Epithelial cell of proximal tubule (primary cell): ENCODE measurements at regions not wholly inside any gene's neighbourhood (a gene's known extent, or its start where the extent isn't known, plus 50 kb on each side); places are given as distances from the start of the nearest gene placed in this dataset.

Source experiments
- DNase-seq: peaks from one replicate; pipeline ENCODE4 v3.0.0-alpha.2; 2011; ENCODE audit warnings: low read depth
- H3K4me3 ChIP-seq: 2 replicates; pipeline ENCODE4 v1.5.1; 2011; ENCODE audit warnings: low read depth, mild to moderate bottlenecking, low read length
- TF ChIP-seq, protein P1 (sequence below): conservative IDR thresholded peaks from 2 replicates; pipeline ENCODE4 v1.5.1; 2012; ENCODE audit warnings: low read depth, mild to moderate bottlenecking, low read length

DNA sequence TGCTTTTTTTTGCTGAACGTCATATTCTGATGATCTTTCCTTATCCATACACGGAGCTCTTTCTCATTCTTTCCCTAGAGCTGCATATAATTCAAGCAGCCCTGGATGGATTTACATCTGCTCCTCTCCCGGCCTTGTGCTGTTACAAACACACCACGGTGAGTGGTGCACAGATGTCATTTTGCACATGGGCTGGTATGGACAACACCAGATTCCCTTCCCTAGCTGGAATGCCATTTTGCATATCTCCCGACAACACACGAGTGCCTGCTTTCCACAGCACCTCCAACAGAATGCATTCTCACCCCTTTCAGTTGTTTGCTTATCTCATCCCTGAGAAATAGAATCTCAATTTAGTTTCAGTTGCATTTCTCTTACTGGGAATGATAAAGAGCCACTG lies 69.5 kb upstream of the AFDN start:
- TF ChIP-seq, protein P1, sequence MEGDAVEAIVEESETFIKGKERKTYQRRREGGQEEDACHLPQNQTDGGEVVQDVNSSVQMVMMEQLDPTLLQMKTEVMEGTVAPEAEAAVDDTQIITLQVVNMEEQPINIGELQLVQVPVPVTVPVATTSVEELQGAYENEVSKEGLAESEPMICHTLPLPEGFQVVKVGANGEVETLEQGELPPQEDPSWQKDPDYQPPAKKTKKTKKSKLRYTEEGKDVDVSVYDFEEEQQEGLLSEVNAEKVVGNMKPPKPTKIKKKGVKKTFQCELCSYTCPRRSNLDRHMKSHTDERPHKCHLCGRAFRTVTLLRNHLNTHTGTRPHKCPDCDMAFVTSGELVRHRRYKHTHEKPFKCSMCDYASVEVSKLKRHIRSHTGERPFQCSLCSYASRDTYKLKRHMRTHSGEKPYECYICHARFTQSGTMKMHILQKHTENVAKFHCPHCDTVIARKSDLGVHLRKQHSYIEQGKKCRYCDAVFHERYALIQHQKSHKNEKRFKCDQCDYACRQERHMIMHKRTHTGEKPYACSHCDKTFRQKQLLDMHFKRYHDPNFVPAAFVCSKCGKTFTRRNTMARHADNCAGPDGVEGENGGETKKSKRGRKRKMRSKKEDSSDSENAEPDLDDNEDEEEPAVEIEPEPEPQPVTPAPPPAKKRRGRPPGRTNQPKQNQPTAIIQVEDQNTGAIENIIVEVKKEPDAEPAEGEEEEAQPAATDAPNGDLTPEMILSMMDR, result no peak

GRCh38 chr6:167757821-167758220 lies 68.9 kb upstream of the AFDN start:
- no peak overlapping the region for H3K4me3 ChIP-seq
- DNase-seq, result no peak
- TF ChIP-seq, protein P1, result no peak

More for the DNA sequence above, 69.5 kb upstream of the AFDN start:
- DNase-seq, result no peak
- no peak overlapping the region for H3K4me3 ChIP-seq

DNA sequence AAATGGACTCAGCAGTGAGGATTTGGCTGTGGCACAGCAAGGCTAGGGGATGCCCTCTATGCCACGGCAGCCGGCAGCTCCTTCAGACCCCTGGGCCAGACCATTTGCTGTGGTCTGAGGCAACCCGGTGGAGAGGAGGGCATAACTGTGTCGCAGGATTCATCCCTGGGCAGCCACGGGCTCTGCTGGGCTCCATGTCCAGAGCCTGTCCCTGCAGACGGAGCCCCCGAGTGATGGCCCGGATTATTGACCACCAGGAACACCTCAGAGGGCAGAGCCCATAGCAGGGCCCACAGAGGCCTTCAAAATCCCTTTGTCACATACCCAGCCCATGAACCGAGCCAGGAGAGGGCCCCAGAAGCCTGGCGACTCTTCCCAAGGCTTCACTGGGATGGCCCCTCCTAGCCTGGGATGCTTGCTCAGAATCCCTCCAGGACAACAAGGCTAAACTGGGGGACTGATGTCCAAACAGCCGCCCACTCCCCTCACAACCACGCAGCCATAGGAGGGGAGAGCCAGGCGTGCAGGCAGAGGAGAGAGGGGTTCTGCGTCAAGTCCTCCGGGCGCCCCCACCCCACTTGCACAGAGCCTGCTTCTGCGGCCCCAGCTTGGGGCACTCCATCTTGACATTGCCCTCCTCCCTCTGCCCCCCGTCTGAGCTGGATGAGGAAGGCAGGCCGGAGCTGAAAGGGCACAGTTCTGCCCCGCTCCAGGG lies 68.2 kb upstream of the AFDN start:
- TF ChIP-seq, protein P1, result no peak
- H3K4me3 ChIP-seq, result no peak overlapping the region
- no peak for DNase-seq

DNA sequence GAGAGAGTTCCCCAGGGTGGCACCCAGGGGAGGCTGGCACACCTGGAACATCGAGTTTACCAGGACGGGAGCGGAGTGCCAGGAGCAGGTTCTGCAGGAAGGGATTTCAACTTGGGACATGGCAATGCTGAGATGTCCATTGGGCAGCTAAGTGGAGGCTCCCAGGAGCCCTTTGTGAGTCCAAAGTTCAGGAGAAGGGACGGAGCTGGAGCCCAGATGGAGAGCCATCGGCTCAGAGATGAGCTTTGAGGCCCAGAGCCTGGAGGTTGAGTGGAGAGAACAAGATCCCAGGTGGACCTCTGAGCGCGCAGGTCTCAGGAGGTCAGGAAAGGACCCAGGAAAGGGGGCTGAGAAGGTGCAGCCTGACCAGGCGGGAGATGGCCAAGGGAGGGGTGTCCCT lies 67.5 kb upstream of the AFDN start:
- DNase-seq, result no peak
- TF ChIP-seq, protein P1, result no peak
- H3K4me3 ChIP-seq, result no peak overlapping the region

GRCh38 chr6:167759912-167760311 lies 66.8 kb upstream of the AFDN start:
- TF ChIP-seq, protein P1, result no peak
- no peak overlapping the region for H3K4me3 ChIP-seq
- no peak for DNase-seq

DNA sequence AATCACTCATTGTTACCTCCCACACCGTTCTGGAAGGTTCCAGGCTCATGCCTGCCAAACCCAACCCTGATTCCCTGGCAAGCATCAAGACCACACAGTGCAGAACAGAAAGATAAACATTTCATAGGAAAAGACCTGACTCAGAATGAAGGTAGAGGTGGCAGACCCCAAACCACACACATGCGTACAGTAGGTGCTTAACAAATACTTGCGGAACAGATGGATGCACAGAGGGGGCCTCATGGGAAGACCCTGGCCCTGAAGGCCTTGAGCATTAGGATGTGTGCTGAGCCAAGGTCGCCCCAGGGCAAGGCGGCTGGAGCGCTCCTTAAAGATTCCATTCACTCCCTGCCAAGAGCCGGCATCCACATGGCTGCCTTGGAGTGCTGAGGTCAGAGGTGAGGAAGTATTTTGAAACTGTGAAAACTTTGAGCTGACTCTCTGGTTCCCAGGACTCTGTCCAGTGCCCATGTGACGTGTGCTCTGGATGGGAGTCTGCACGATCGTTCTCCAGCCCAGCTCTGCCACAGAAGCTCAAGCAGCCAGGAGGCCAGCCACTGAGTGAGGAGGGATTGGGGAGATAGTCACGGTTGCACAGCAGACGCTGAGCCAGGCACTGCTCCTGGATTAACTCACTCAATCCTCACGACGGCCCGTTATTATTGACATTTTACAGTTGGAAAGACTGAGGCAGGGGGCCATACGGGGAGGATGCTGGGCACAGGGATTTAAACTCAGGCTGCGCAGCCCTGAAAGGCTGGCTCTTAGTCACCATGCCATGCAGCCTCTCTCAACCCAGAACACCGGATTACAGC lies 65.5 kb upstream of the AFDN start:
- TF ChIP-seq, protein P1, result no peak

DNA sequence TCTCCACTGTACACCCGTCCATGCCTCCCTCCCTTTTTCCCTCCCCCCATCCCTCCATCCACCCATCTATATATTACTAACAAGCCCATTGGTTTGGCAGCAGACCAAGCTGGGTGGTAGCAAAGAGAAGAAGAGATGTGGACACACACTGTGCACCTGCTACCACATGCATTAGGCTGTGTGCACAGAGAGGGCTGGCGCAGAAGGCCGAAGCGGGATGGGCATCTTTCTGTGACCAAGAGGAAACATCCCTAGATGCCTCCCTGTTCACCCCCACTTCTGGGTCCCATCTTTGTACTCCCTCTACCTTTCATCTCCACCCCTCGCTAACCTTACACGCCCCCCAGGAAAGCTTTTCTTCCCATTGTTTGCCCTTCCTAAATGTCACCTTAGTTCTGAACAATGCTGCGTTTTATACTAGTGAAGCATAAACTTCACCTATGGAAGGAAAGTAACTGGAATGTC lies 64.9 kb upstream of the AFDN start:
- DNase-seq, result no peak

More for the DNA sequence above, 65.5 kb upstream of the AFDN start:
- H3K4me3 ChIP-seq, result no peak overlapping the region
- DNase-seq, result peak; percentile 63

More for the DNA sequence above, 64.9 kb upstream of the AFDN start:
- TF ChIP-seq, protein P1, result no peak
- H3K4me3 ChIP-seq, result no peak overlapping the region
